OCI-LY7 (cell line): ENCODE measurements at regions not wholly inside any gene's neighbourhood (a gene's known extent, or its start where the extent isn't known, plus 50 kb on each side); places are given as distances from the start of the nearest gene placed in this dataset.

Experiments
- BruUV-seq: library from RNA; stranded (reverse); fragments of 400-500 nt; replicated peaks from 2 replicates; lab custom pipeline; 2021; lab: Mats Ljungman, UMichigan
- CTCF ChIA-PET: fragments of 300-600 bp; sonication (Branson Sonifier 250); formaldehyde crosslinking; loops from one replicate; lab custom pipeline; 2022; ENCODE audit warnings: antibody characterized with exemption; ENCODE audit not compliant: unreplicated experiment; lab: Charles Lee
- POLR2A ChIA-PET: fragments of 300-600 bp; sonication (Branson Sonifier 250); formaldehyde crosslinking; loops from one replicate; lab custom pipeline; 2022; ENCODE audit warnings: antibody characterized with exemption; lab: Charles Lee
- DNase-seq: peaks from one replicate; pipeline ENCODE4 v3.0.0-alpha.2; 2015; ENCODE audit warnings: low spot score
- H2AFZ ChIP-seq: fragments of 200-600 bp; sonication (generic), shearing (Covaris generic); 2 replicates; pipeline ENCODE4 v1.6.1; 2014; ENCODE audit warnings: mild to moderate bottlenecking, antibody characterized with exemption, low read length, moderate library complexity
- H3K27ac ChIP-seq: fragments of 200-600 bp; sonication (generic); 2 replicates; pipeline ENCODE4 v1.5.1; 2014; ENCODE audit warnings: mixed run types, low read depth, mild to moderate bottlenecking, moderate library complexity, low read length, inconsistent platforms; ENCODE audit not compliant: poor library complexity, severe bottlenecking
- H3K36me3 ChIP-seq: fragments of 200-600 bp; sonication (generic); 2 replicates; pipeline ENCODE4 v1.6.1; 2014; ENCODE audit warnings: mild to moderate bottlenecking, antibody characterized with exemption, low read length, moderate library complexity, mixed read lengths; ENCODE audit not compliant: insufficient read depth
- H3K4me1 ChIP-seq: fragments of 200-600 bp; sonication (generic); 2 replicates; pipeline ENCODE4 v1.5.1; 2014; ENCODE audit warnings: mild to moderate bottlenecking, low read length; ENCODE audit not compliant: insufficient read depth, poor library complexity, severe bottlenecking
- H3K4me2 ChIP-seq: fragments of 200-600 bp; sonication (generic); 2 replicates; pipeline ENCODE4 v1.6.1; 2014; ENCODE audit warnings: mild to moderate bottlenecking, low read length
- H3K4me3 ChIP-seq: fragments of 200-600 bp; sonication (generic); 2 replicates; pipeline ENCODE4 v1.5.1; 2014; ENCODE audit warnings: mild to moderate bottlenecking, low read depth, low read length; ENCODE audit not compliant: poor library complexity, severe bottlenecking
- H3K79me2 ChIP-seq: fragments of 200-600 bp; sonication (generic); 2 replicates; pipeline ENCODE4 v1.6.1; 2016; ENCODE audit warnings: low read depth, mild to moderate bottlenecking, low read length, moderate library complexity, mixed read lengths; ENCODE audit not compliant: insufficient read depth
- H3K9me2 ChIP-seq: fragments of 200-600 bp; sonication (generic); 2 replicates; pipeline ENCODE4 v1.6.1; 2016; ENCODE audit warnings: mild to moderate bottlenecking, low read length, mixed read lengths; ENCODE audit not compliant: insufficient read depth
- H3K9me3 ChIP-seq: fragments of 200-600 bp; sonication (generic); 2 replicates; pipeline ENCODE4 v1.6.1; 2014; ENCODE audit warnings: mild to moderate bottlenecking, mixed run types, low read length, mixed read lengths
- H4K20me1 ChIP-seq: fragments of 200-600 bp; sonication (generic); 2 replicates; pipeline ENCODE4 v1.6.1; 2014; ENCODE audit warnings: mild to moderate bottlenecking, antibody characterized with exemption, low read length, moderate library complexity, mixed read lengths; ENCODE audit not compliant: insufficient read depth
- EZH2phosphoT487 ChIP-seq: fragments of 200-600 bp; sonication (generic); IDR thresholded peaks from 2 replicates; pipeline ENCODE4 v1.6.1; 2018; ENCODE audit warnings: low read depth, borderline replicate concordance, mild to moderate bottlenecking, mixed run types, antibody characterized with exemption, low read length, moderate library complexity, mixed read lengths
- intact Hi-C: fragments of 100-400 bp; cut with micrococcal nuclease; formaldehyde crosslinking; loops from one replicate; pipeline ENCODE4 v1.10.0; 2022; ENCODE audit not compliant: unreplicated experiment
- TF ChIP-seq, protein P1 (sequence below): fragments of 200-600 bp; sonication (generic); conservative IDR thresholded peaks from 2 replicates; pipeline ENCODE4 v1.5.1; 2014; ENCODE audit warnings: mild to moderate bottlenecking, antibody characterized with exemption, low read length, moderate library complexity, mixed read lengths

DNA sequence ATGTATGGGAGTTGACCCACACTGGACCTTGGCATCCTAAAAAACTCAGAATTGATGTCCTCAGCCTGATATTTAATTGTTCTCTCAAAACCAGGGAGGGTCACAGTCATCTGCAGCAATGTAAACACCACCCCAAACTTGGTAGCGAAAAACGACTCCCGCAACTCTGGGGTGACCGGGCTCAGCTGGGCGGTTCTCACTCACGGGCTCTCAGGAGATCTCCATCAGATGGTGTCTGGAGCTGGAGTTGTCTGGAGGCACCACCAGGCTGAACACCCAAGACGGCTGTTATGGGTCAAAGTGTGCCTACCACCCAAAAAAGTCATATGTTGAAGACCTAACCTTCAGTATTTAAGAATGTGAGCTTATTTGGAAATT lies 50.9 kb upstream of the NXT1 start:
- ChIA-PET POLR2A (interaction anchor here (0.7 kb wide), 1 partner anchor 83 kb away, joined by 6 read pairs; no protein-coding TSS in a partner anchor), CTCF (no interaction called here)
- Histone ChIP-seq H3K79me2 (no peaks in the 10 kb centered on the region), H3K9me2 (no peaks in the 10 kb centered on the region), H3K9me3 (no peaks in the 10 kb centered on the region), H3K36me3 (no peaks in the 10 kb centered on the region), H2AFZ (no peak overlapping the region), H4K20me1 (no peaks in the 10 kb centered on the region), H3K4me2 (no peak overlapping the region), H3K4me3 (no peak overlapping the region), H3K4me1 (no peaks in the 10 kb centered on the region), H3K27ac (no peak overlapping the region)
- no peak for DNase-seq
- no TSS peak for BruUV-seq
- intact Hi-C loops = no loop called here
- TF ChIP-seq EZH2phosphoT487 = no peak
- TF ChIP-seq, protein P1, sequence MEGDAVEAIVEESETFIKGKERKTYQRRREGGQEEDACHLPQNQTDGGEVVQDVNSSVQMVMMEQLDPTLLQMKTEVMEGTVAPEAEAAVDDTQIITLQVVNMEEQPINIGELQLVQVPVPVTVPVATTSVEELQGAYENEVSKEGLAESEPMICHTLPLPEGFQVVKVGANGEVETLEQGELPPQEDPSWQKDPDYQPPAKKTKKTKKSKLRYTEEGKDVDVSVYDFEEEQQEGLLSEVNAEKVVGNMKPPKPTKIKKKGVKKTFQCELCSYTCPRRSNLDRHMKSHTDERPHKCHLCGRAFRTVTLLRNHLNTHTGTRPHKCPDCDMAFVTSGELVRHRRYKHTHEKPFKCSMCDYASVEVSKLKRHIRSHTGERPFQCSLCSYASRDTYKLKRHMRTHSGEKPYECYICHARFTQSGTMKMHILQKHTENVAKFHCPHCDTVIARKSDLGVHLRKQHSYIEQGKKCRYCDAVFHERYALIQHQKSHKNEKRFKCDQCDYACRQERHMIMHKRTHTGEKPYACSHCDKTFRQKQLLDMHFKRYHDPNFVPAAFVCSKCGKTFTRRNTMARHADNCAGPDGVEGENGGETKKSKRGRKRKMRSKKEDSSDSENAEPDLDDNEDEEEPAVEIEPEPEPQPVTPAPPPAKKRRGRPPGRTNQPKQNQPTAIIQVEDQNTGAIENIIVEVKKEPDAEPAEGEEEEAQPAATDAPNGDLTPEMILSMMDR = no peak

DNA sequence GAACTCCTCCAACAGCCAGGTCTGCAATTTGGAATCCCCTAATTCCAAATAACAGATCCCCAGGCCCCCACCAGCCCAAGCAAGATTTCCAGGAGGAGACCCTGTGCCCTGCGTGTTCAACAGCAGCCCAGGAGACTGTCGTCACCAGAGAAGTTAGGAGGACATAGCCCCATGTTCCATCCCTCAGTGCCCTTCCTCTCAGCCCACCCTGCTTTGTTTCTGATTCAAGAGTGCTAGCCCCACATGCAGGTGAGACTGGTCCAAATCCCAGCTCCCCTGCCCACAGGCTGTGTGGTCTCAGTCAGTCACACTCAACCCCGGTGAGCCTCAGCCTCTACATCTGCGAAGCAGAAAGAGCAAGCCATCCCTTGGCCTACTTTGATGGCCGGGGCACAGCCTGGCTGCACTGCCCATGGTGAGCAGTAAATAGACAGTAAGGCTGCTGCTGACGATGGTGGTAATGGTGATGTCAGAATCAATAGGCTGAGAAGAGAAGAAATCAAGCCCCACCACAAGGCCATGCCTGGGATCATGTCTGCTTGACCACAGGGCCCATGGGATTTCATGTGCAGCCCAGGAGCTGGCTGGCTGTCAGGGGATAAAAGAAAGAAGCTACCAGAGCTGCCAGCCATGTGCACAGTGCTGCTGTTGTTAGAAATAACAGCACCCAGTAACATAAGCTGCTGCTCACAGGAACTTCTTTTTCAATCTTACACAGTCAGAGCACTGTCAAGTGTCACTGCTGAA lies 51.5 kb upstream of the NXT1 start:
- no peaks in the 10 kb centered on the region for H3K36me3 ChIP-seq
- no TSS peak for BruUV-seq
- no peaks in the 10 kb centered on the region for H3K79me2 ChIP-seq
- no peaks in the 10 kb centered on the region for H3K4me1 ChIP-seq
- no peak overlapping the region for H2AFZ ChIP-seq
- TF ChIP-seq, protein P1 = no peak
- TF ChIP-seq EZH2phosphoT487 = no peak
- no peak overlapping the region for H3K4me2 ChIP-seq
- H3K9me3 ChIP-seq = no peaks in the 10 kb centered on the region
- H3K27ac ChIP-seq = no peak overlapping the region
- POLR2A ChIA-PET = interaction anchor here (0.7 kb wide), 1 partner anchor 83 kb away, joined by 6 read pairs; no protein-coding TSS in a partner anchor
- H3K4me3 ChIP-seq = no peak overlapping the region
- H4K20me1 ChIP-seq = no peaks in the 10 kb centered on the region
- CTCF ChIA-PET = no interaction called here
- no peak for DNase-seq
- intact Hi-C loops = no loop called here
- no peaks in the 10 kb centered on the region for H3K9me2 ChIP-seq

DNA sequence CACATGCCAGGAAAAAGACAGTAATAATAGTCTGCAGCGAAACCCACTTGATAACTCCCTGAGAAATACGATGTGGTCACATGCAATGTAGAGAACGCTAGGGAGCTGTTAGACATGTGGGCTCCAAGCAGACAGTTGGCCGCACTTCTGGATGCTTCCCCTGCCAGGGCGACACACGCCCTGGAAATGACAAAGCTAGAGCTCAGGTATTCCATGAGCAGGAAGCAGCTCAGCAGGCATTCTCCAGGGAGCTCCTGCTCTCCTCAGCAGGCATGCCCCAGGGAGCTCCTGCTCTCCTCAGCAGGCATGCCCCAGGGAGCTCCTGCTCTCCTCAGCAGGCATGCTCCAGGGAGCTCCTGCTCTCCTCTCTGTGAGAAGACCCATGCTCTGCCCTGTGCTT lies 52.4 kb upstream of the NXT1 start:
- intact Hi-C loops = no loop called here
- Histone ChIP-seq H3K4me1 (no peaks in the 10 kb centered on the region), H3K36me3 (no peaks in the 10 kb centered on the region), H2AFZ (no peak overlapping the region), H4K20me1 (no peaks in the 10 kb centered on the region), H3K9me2 (no peaks in the 10 kb centered on the region), H3K4me2 (no peak overlapping the region), H3K79me2 (no peaks in the 10 kb centered on the region), H3K9me3 (no peaks in the 10 kb centered on the region), H3K4me3 (no peak overlapping the region), H3K27ac (no peak overlapping the region)
- no peak for DNase-seq
- POLR2A ChIA-PET = no interaction called here
- CTCF ChIA-PET = no interaction called here
- BruUV-seq = no TSS peak
- TF ChIP-seq EZH2phosphoT487 = no peak
- TF ChIP-seq, protein P1 = no peak
